ENCODE measurements at regions not wholly inside any gene's neighbourhood (a gene's known extent, or its start where the extent isn't known, plus 50 kb on each side); places are given as distances from the start of the nearest gene placed in this dataset.

DNA sequence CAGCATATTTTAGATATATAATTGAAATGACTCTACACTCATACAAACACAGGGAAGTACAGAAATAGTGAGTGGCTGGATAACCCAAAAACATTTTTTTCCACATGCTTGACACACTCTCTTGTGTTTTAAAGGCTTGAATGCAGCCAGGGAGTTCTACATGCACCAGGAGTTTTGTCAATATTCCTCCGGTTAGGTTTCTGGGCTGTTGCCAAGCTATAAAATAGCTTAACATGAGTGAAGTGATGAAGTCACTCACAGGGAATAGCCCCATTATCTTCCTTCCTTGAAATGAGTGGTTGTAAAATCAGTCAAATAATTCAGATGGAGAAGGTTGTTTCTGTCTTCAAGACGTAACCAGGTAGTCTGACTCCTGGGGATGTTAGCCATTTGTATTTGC, 582.7 kb downstream of the SLC6A15 start:
- no peak for DNase-seq
- intact Hi-C loops (cut with DNase I): no loop called here

DNA sequence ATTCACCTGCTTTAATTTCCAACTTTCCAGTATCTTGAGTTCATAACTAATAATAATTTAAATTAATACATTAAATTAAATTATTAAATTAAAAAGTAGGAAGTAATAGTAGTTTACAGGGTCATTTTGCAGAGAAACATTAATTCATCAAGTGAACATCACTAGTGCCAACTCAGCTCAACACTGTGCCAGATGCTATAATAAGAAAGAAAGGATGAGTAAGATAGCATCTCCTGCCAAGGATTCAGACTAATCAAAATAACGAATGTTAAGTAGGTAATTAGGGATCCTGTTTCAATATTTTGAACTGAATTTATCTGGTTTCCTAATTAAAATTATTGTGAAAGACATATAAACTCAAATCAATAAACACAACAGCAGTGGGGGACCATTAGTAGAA, 596.7 kb downstream of the SLC6A15 start:
- no peak for DNase-seq
- intact Hi-C loops (cut with DNase I): no loop called here

DNA sequence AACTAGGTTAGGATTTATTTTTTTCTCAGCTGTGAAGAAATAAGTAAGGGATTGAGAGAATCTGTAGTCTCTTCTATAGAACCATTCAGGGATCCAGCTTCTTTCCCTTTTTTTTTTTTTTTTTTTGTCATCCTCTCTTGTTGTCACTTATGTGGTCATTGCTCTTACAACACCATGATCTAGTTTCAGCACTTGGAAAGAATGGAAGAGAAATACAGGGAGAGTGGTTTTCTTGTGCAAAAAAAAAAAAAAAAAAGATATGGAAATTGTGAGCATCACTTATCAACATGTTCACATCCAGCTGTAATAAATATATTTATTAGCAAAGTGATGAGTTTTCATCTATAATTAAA, 599.3 kb downstream of the SLC6A15 start:
- intact Hi-C loops (cut with DNase I): no loop called here
- no peak for DNase-seq

DNA sequence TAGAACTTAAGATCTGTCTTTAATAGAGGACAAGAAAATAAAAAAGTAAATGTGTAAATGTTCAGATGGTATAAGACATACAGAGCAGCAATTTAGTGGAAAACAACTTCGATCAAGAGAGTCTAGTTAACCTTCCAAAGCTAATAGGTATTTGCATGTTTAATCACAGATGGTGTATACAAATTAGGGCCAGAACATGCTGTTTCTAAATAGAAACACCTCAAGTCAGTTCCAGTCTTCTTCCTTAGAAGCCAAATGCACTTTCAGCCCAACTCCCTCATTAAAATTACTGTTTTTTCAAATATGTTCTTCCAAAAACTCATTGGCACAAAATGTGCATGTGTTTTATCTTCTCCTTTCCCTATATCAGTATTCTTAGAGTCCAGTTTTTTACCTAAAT, 604.4 kb downstream of the SLC6A15 start:
- intact Hi-C loops (cut with DNase I): no loop called here
- no peak for DNase-seq

DNA sequence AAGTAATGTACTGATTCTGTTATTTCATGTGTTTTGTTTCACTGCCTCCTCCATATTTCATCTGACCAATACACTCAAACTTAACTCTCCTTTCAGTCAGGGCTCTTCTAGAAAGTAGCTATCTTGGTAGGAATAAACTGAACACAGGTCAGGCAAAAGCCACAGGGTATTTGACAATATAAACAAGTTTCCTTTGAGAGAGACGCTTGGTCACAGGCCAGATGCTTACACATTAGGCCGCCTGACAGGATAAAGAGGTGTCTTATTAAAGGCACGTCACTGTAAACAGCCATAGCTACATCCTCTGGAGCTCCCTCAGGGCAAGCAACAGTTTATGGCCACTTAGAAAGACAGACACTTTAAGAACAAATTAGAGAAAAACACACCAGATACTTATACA, 607.5 kb downstream of the SLC6A15 start:
- DNase-seq: no peak
- intact Hi-C loops (cut with DNase I): no loop called here

DNA sequence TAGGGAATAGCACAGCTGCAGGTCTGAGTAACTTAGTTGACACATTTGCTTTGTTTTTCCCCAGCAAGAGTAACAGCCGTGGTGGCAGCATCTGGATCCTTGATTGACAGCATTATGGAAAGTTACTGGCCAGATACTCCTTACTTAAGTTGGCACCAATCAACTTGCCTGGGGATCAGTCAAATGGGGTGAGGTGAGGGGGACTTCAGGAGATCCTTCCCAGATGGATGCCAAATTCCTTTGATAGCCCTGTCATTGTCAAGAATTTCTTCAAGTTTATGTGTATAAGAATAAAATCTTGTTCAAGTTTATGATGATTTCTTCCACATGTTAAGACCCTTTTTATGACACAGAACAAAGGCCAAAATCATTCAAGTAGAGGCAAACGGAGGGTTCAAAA, 618.4 kb downstream of the SLC6A15 start:
- DNase-seq: no peak
- intact Hi-C loops (cut with DNase I): no loop called here

DNA sequence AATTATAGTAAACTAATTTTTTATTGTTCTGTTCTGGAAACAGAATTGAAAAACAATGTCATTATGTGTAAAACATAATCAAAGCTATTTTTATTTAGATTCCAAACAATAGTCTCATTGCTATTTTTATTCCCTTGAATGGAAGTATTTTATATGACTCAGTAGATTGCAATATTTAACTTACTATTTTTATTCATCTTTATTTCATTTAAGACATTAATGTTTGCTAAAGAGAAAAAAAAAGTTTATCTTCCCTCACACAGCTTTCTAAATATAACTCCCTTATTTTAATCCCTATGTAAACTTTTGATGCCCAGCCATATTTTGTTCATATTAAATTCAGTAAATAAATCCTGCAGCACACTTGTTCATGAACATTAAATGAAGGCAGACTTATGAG, 622.4 kb downstream of the SLC6A15 start:
- intact Hi-C loops (cut with DNase I): no loop called here
- no peak for DNase-seq

DNA sequence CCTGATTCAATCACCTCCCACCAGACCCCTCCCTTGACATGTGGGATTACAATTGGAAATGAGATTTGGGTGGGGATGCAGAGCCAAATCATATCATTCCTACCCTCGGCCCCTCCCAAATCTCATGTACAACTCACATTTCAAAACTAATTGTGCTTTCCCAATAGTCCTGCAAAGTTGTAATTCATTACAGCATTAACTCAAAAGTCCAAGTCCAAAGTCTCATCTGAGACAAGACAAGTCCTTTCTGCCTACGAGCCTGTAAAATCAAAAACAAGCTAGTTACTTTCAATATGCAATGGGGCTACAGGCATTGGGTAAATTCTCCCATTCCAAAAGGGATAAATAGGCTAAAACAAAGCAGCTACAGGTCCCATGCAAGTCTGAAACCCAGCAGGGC, 634.6 kb downstream of the SLC6A15 start:
- intact Hi-C loops (cut with DNase I): no loop called here
- no peak for DNase-seq

DNA sequence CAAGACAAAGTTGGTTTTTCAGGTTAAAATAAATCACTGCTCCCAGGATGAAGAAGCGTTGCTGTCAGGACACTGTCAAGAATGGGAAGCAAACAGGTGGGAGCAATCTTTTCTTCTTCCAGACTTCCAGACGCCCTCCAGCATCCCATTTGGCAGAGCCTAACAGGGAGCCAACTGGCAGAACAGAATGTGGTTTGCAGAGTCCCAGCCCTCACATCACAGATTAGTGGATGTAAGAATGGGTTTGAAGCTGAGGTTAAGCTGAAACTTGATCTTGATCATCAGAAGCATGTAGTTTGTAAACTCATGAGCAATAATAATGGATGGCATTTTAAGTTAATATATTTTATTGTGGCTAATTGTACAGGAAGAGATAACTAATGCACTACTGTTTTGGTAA, 636.4 kb downstream of the SLC6A15 start:
- intact Hi-C loops (cut with DNase I): no loop called here
- no peak for DNase-seq

DNA sequence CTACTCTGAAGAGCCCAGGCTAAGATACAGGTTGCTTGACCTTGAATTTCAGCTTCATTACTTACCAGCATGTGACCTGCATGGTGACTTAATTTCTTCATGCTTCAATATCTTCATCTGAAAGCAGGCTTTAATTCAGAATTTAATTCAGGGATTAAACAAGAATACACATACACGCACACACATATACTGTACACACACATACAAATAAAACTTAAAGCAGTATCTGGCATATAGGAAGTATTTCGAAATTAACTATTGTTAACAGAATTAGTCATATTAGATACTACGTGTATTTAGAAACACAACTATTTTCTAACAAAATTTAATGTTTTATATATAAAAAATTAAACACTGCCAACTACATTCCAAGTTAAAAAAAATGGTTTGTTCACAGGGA, 640.3 kb downstream of the SLC6A15 start:
- DNase-seq: no peak
- intact Hi-C loops (cut with DNase I): no loop called here

DNA sequence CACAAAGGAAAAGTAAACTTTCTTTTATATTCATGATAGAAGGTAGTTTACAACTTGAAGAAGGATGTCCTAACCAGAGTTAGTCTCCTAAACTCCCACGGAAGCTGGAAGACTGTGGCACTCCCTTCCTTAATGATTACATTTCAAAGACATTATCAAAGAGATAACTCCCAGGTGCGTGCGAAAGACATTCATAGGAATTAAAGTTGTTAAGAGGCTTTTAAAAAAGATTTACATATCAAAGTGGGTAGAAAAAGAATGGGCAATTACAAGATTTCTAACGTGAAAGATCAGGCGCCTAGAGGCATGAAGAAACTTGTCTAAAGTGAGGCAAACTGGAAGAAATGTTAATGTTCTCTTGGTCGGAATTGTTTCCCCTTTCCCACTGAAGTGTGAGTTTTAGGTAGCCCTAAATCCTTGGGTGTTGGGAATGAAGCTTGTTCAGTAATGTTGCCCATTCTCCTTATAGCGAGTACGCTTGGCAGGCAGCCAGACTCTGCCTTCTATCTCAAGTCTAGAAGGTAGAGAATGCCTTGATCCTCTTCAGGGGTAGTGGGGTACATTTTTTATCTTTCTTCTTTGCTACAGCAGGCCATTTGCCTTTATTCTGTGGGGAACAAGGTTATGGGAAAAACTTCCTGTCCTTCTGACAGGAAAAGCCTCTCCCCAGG, 642.0 kb downstream of the SLC6A15 start:
- peak in 2 of 10 donors; percentile 42 to 49 for DNase-seq
- intact Hi-C loops (cut with DNase I): no loop called here

DNA sequence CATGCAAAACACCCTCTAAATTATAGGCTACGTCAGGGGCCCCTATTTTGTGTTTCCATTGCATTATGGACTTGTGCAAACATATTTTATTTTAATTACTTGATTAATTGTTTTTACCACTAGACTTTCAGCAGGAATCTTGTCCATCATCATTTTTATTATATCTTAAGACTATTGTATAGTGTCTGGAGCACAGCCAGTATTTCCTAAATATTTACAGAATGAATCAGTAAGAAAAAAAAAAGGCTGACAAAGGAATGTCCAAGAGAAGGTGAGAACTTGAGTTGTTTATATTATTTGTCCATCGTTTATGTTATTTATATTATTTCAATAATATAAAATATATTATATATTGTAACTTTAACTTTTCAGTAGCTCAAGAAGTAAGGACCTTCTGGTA, 664.7 kb downstream of the SLC6A15 start:
- intact Hi-C loops (cut with DNase I): no loop called here
- DNase-seq: no peak

DNA sequence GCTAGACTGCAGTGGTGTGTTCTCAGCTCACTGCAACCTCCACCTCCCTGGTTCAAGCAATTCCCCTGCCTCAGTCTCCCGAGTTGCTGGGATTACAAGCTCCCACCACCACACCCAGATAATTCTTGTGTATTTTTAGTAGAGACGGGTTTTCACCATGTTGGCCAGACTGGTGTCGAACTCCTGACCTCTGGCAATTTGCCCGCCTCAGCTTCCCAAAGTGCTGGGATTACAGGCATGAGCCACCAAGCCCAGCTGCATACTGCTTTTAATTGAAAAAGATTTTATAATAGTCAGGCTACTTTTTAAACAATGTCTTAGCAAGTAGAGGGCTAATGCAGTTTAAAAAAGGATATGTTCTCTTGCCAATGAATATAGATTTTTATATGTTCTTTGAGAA, 668.9 kb downstream of the SLC6A15 start:
- peak in 3 of 10 donors; percentile 47 to 71 (median 60) for DNase-seq
- intact Hi-C loops (cut with DNase I): no loop called here

DNA sequence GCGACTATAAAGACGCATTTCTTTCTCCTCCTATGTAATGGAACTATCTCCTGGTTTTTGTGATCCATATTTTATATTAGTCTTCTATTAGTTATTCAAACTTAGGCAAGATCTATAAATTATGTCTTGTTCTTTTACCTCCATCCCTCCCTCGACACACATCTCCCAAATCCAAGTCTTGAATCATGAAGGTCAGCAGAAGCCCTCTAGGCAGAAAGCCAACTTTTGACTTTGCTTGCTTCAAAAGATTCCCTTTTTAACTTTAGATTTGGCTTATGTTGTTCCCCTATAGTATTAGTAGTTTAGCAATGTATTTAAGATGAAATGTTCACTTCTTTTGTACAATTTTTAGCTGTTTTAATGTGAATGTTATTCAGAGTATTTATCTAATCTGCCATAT, 689.8 kb downstream of the SLC6A15 start:
- intact Hi-C loops (cut with DNase I): no loop called here
- DNase-seq: no peak

DNA sequence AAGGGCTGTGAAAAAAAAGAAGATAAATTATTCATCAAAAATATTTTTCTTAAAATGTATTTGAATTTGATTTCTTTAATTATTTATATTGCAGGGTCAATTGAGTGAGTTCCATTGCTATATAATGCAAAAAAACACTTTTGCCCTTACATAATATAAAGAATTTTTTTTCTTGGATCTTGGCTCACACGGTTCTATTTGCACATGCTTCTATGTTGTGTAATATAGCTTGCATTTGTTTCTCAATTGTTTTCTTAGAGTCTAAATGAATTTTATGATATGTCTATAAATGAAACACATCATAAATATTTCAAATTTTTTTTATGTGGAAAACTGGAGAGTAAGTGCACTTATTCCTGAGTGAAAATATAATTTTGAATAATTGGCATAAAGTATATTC, 694.2 kb downstream of the SLC6A15 start:
- intact Hi-C loops (cut with DNase I): no loop called here
- no peak for DNase-seq

DNA sequence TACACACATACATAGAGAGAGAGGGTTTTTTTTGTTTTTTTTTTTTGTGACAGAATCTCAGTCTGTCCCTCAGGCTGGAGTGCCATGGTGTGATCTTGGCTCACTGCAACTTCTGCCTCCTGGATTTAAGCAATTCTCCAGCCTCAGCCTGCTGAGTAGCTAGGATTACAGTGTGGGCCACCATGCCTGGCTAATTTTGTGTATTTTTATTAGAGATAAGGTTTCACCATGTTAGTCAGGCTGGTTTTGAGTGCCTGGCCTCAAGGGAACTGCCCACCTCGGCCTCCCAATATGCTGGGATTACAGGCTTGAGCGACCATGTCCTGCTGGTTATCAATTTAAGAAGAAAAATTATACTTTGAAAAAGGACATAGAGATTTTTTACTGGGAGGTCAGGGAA, 710.6 kb downstream of the SLC6A15 start:
- intact Hi-C loops (cut with DNase I): no loop called here
- no peak for DNase-seq

DNA sequence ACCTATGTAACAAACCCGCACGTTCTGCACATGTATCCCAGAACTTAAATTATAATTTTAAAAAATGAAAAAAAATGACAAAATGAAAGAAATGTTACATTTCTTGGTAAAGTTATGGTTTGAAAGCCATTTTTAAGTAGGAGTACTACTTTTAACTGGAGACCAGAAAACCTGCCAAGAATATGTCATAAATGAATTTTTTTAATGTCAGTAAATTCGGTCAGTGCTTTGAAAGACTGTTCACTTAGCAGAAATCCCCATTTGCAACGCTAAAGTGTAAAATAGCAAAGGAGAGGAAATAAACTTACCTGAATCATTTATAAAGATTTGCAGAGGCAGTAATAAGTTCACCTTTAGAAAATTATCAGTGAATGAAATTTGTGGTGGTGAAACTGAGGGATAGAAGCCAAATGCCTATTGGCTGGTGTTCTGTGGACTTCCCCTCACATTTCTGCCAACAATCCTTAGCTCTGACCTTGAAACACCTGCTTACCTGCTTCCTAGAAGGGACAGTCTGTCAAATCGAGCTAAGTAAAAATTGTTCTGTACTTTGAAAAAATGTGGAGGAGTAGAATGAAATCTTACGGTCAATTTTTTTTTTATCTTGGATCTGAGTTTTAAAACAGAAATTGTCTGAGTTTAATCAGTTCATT, 714.2 kb downstream of the SLC6A15 start:
- intact Hi-C loops (cut with DNase I): no loop called here
- DNase-seq: no peak

DNA sequence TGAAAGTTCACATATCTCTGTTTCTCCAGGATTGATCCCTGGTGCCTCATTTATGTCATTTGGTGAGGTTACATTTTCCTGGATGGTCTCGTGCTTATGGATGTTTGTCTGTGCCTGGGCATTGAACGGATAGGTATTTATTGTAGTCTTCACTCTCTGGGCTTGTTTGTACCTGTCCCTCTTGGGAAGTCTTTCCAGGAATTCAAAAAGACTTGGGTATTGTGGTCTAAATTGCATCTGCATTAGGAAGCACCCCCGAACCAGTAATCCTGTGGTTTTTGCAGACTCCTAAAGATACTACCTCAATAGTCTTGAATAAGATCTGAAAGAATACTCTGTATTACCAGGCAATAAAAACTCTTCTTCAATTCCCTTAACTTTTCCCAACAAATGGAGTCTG, 720.8 kb downstream of the SLC6A15 start:
- no peak for DNase-seq
- intact Hi-C loops (cut with DNase I): no loop called here

DNA sequence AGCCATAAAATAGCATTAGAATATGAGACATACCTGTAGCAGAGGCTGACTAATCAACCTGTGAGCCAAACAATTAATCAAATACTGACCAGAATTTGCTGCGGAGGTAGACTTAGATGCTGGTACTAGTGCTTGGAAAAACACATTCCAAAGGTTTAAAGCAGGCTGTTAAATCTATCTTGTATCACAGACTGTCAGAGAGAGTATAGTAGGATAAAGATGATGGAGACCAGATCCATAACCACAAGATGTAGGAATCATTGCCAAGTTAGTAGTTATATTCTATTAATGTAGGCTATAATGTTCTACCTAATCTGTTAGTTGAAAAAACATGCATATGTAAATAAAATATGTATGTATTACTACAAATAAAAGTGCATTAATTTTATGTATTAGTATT, 726.2 kb downstream of the SLC6A15 start:
- intact Hi-C loops (cut with DNase I): no loop called here
- no peak for DNase-seq

DNA sequence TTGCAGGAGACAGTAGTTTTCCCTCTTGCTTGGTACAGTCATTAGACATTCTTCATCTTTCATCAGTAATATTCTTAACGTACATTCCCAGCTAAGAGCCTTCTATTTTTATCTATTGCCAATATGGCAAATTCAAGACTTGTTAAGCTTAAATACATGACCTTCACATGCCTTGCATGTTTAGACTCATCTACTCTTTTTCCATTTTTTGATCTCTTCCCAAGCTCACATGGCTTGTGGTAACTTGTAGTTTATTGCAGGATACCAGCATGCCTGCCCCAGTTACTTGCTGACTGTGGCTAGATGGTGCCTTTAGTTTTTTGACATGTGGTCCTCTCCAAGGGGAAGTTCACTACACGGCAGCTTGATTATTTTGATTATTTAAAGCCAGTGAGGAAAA, 729.0 kb downstream of the SLC6A15 start:
- intact Hi-C loops (cut with DNase I): no loop called here
- no peak for DNase-seq

DNA sequence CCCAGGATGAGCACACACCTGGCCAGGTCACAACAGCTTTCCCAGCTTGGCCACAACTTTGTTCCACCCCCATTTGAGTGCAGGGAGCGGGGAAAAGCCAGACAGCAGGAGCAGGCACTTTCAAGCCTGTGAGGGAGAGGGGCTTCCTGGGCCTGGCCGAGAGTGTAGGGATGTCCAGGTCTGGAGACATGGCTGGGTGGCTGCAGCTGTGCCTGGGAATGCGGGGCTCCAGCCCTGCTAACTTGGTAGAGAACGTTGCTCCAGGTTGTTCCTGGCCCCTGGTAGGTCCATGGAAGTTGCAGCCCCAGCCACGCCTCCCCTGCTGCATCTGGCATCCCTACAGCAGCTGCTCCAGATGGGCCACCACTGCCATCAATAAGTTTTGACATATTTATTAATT, 738.5 kb downstream of the SLC6A15 start:
- intact Hi-C loops (cut with DNase I): no loop called here
- peak in 3 of 10 donors; percentile 59 to 68 (median 61) for DNase-seq

DNA sequence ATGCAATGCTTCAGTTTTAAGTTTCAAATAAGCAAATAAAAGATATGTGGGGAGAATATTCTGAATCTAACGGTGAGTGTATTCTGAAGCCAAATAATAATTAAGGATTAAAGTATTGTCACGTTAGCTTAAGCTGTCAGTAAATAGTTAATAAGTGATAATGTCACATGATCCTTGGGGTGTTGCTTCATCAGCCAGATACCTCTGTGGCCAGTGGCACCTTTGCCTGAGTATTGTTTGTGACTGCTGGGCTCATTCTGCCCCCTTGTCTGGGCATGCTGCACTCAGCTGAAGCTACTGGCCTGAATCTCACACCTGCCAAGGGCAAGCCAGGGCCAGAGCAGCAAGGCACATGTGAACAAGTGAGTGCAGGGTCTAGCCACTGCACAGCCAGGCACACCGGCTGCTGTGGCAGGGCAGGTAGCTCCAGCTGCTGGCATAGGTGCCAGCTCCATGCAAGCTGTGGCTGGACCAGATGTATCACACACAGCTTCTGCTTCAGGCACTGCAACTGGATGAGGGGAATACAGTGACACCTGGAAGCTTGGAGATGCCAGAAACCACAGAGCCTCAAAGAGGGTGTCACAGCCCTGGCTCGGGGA, 739.7 kb downstream of the SLC6A15 start:
- DNase-seq: peak in 1 of 10 donors; percentile 55
- intact Hi-C loops (cut with DNase I): no loop called here
